GM04504 (cell line): ENCODE measurements at regions not wholly inside any gene's neighbourhood (a gene's known extent, or its start where the extent isn't known, plus 50 kb on each side); places are given as distances from the start of the nearest gene placed in this dataset.
"Not testable (repeated sequence)": the region's sequence is repeated elsewhere in the genome, so short reads cannot be mapped to it uniquely, and the experiment has no call there.

Experiments used
- DNase-seq: peaks from one replicate; pipeline ENCODE4 v3.0.0-alpha.2; 2012; ENCODE audit warnings: low read depth

- DNase-seq = not testable (repeated sequence)
Measured at GRCh38 chr11:3514635-3515424, 127.0 kb downstream of the ART5 start.

DNA sequence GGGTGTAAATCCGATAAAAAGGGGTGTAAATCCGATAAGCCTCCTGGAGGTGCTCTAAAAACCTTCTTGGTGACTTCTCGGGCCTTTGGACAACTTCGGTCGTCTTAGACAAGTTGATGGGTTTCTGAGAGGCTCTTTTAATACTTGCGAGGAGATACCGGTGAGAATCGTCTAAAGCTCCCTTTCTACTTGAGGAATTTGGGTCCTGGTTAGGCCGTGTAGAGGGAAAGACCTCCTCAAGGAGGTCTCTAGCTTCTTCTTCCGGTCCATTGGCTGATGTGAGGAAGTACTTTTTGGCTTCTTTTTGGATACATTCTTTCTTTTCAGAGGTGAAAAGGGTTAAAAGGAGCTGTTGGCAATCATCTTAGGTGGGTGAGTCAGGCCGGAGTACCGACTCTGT lies 128.5 kb downstream of the ART5 start:
- not testable (repeated sequence) for DNase-seq

- DNase-seq = not testable (repeated sequence)
Measured at GRCh38 chr11:3512751-3513150, 129.0 kb downstream of the ART5 start.

- not testable (repeated sequence) for DNase-seq
Measured at GRCh38 chr11:3512133-3512703, 129.6 kb downstream of the ART5 start.

DNA sequence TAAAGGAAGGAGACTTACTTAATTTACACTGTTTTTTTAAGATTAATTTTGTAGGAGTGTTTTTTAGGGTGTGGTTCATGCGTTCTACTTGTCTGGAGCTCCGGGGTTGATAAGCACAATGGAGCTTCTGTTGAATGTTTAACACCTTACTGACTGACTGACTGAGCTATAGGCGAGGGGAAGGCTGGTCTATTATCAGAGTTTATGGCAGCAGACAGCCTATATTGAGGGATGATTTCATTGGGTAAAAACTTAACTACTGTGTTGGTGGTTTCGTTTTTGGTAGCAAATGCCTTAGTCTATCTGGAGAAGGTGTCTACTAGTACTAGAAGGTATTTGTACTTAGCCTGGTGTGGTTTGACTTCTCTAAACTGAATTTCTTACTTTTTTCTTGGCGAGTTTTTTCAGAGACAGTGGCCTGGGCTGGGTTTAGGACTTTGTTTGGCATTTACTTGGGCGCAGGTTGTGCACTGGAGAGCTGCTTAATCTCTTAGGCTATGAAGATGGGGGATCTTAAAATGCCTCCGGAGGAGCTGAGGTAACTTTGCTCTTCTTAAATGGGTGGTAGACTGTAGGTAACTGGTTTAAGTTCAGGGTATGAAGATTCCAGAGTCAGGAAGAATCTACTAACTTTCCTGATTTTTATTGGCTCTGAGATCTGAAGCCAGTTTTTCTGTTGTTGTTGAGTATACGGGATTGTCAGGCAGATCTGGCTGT lies 130.2 kb downstream of the ART5 start:
- not testable (repeated sequence) for DNase-seq

DNA sequence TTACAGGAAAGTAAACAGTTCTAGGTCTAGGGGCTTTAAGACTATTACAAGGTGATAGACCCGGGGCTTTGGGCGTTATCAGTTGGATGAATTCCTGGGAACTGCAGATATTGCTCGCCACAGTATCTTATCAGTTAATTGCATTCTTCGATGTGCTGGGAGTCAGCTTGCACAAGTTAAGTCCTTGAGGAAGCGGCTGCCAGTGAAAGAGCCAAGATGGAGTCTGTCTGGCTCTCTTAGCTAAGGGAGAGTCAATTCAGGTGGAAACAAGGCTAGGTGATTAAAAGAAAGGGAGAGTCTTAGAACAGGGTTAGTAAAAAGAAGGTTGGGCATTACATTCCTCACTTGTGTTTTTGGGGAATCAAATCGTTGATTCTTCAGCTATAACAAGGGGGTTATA lies 130.6 kb upstream of the ZNF195 start:
- not testable (repeated sequence) for DNase-seq

DNA sequence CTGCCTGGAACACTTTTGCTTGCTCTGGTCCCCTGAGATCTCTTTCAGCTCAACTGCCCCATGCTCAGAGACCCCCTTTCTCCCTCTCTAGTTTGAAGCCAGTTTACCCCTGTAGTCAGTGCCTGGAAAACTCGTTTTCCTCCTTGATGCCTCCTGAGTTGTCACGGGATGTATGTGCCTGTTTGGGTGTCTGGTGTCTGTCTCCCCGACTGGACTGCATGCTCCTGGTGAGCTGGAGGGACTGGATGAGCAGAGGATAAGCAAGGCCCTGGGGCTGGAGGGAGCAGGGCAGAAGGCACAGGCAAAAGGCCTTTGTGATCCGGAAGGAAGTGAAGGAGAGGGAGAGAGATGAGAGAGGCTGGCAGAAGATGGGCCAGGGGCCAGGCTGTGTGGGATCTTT lies 120.3 kb upstream of the ZNF195 start:
- DNase-seq = not testable (repeated sequence)

- not testable (repeated sequence) for DNase-seq
Measured at GRCh38 chr11:3498356-3498755, 119.4 kb upstream of the ZNF195 start.

GRCh38 chr11:3493152-3493551 lies 114.2 kb upstream of the ZNF195 start:
- not testable (repeated sequence) for DNase-seq

DNA sequence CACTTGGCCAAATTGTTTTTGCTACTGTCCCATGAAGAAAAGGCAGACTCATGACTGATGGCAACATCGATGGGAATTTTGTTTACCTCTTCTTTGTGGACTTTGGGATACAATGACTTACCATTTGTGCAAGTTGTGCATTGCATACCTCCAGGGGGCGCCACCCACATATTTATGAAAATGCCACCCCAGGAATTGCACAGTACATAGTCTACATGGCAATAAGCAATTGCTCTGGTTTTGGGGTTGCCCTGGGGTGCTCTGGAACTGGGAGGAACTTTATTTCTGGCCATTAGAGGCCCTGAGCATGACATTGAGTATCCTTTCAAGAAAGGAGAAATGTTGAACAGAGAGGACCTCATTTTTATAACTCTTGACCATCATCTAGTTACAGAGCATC lies 109.1 kb upstream of the ZNF195 start:
- not testable (repeated sequence) for DNase-seq

DNA sequence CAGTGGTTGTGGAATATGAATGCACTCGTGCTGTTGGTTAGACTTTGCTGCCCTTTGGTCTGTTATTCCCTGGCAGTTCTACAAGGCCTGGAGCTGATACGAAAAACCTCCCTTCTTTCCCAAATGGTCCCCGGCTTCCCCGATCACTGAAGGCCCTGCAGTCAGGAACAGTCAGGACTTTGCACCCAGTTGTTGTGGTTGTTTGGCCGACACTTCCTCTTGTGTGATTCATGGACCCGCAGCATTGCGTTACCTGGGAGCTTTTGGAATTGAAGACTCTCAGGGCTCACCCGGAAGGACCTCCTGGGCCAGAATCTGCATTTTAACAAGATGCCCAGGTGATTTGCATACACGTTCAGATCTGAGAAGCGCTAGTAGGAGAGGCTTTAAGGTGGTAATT lies 106.8 kb upstream of the ZNF195 start:
- DNase-seq = not testable (repeated sequence)

- not testable (repeated sequence) for DNase-seq
Measured at GRCh38 chr11:3476937-3477885, 98.3 kb upstream of the ZNF195 start.

DNA sequence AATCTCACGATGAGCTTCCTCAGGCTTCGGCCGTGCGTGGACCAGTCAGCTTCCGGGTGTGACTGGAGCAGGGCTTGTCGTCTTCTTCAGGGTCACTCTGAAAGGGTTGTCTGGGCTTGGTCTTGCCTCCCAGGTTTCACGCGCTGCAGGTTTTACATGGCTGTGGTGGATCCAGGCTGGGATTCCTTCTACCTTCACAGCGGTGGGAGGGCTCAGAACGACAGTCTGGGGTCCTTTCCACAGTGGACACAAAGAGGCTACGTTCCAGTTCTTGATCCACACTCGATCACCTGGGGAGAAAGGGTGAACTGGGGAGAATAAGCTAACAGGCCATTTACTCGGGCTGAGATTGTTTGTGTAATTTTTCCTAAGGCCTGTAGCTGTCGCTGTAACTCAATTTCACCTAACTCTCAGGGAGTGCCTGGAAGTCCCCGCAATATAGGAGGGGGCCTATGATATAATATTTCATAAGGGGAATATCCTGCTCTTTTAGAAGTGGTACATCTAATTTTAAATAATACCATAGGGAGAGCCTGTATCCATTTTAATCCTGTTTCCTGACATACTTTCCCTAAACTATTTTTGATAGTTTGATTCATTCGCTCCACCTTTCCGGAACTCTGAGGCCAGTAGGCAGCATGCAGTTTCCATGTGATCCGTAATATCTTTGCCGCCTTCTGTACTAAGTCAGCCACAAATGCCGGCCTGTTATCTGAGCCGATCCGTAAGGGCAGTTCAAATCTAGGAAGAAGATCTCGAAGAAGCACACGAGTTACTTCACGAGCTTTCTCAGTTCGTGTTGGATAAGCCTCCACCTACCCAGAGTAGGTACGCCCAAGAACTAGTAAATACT lies 97.4 kb upstream of the ZNF195 start:
- DNase-seq = not testable (repeated sequence)

- not testable (repeated sequence) for DNase-seq
Measured at GRCh38 chr11:3468963-3469362, 90.0 kb upstream of the ZNF195 start.

DNA sequence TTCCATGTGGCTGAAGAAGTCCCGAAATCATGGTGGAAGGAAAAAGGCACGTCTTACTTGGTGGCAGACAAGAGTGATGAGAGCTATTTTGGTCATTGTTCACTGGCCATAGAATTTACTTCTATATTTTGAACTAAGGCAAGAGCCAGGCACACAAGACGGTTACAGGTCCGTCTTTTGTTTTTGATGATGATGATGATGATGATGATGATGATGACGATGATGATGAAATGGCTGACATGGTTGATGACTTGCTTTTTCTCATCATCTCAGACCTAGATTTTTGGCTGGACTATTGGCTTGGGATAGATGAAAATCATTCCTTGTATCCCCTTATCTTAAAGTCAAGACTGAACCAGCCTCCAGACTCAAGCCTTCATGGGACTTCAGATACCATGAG lies 88.7 kb upstream of the ZNF195 start:
- not testable (repeated sequence) for DNase-seq

DNA sequence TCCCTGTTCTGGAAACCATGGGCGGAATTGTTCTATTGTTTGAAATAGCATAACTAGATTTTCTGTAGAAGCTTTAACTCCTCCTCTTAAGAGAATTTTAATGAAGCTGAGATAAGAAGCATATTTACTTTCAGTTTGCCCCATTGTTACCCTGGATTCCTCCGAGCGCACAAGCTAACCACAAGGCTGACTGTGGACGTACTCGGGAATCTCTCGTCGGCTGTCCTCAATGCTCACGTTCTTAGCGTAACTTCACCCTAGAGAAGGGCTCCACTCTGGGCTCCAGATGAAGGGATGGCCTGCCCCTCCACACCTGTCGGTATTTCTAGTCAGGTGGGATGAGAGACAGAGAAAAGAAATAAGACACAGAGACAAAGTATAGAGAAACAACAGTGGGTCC lies 76.7 kb upstream of the ZNF195 start:
- DNase-seq = not testable (repeated sequence)

DNA sequence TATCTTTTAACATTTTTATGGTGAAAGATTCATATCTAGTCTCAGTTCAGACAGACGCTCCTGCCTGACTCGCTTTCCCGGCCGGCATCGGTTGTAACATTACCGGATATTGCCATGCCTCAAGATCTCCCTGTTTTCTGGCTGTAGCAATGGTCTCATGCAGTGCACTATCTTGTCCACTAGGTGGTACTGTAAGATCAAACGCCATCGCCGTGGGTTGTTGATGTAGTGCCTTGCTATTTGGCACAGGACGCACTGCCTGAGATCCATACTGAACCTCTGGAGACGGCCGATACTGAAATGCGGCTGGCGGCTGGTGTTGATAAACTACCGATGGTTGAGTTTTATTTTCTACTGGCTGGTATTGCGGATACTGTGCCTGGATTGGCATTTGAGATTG lies 75.9 kb upstream of the ZNF195 start:
- DNase-seq = peak; percentile 20

DNA sequence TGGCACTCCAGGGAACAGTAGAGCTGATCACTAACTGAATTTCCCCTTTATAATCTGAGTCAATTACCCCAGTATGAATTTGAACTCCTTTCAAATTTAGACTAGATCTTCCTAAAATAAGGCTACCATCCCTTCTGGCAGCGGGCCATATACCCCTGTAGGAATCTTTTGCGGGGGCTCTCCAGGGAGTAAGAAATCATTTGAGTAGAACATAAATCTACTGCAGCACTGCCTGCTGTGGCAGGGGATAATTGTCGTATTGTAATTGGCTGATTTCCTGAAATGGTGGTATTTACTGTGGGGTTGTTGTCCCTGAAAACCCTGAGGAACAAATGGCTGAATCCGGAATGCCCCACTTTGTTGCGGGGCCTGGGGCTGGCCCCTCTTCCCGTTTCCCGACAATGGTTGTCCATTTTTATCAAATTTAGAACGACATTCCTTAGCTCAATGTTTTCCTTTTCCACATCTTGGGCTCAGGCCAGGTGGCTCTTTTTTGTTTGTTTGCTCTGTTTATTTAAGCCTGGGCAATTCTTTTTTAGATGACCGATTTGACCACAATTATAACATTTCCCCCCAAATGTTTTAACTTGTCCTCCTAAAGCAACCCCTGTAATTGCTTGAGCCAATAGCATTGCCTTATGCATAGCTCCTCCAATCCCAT lies 74.8 kb upstream of the ZNF195 start:
- not testable (repeated sequence) for DNase-seq

- DNase-seq = not testable (repeated sequence)
Measured at GRCh38 chr11:3450822-3451221, 71.9 kb upstream of the ZNF195 start.

DNA sequence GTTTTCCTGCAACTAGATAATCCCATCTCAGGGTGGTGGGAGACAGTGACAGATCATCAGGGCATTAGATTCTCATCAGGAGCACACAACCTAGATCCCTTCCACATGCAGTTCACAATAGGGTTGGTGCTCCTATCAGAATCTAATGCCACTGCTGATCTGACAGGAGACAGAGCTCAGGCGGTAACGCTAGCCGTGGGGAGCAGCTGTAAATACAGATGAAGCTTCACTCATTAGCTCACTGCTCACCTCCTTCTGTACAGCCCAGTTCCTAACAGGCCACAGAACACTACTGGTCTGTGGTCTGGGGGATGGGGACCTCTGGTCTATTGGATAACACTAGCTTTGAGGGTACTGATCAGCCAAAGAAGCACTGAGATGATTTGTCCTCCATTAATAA lies 66.6 kb upstream of the ZNF195 start:
- DNase-seq = not testable (repeated sequence)
